GM12878 (cell line): ENCODE measurements at regions not wholly inside any gene's neighbourhood (a gene's known extent, or its start where the extent isn't known, plus 50 kb on each side); places are given as distances from the start of the nearest gene placed in this dataset.

ENCODE experiments used
- ATAC-seq: fragments of 200-7000 bp; cut with Tn5 transposase; 3 replicates; pipeline ENCODE4 v1.9.1; 2020; ENCODE audit warnings: mild to moderate bottlenecking, moderate library complexity
- BruUV-seq: library from RNA; stranded (reverse); fragments of 400-500 nt; replicated peaks from 2 replicates; lab custom pipeline; 2021; lab: Mats Ljungman, UMichigan
- CTCF ChIA-PET: fragments of 300-600 bp; sonication (Branson Sonifier 250); formaldehyde crosslinking; extraction: SDS; loops from one replicate; lab custom pipeline; 2021; ENCODE audit warnings: inconsistent platforms; lab: Yijun Ruan, JAX
- POLR2A ChIA-PET: fragments of 350-600 bp; formaldehyde crosslinking; extraction: SDS; loops from one replicate; lab custom pipeline; 2021; ENCODE audit warnings: inconsistent platforms; lab: Charles Lee
- RAD21 ChIA-PET: fragments of 300-600 bp; sonication (Branson Sonifier 250); formaldehyde crosslinking; loops from one replicate; lab custom pipeline; 2023; ENCODE audit warnings: antibody characterized with exemption; ENCODE audit not compliant: unreplicated experiment; lab: Charles Lee
- SMC1A ChIA-PET: fragments of 300-600 bp; sonication (Branson Sonifier 250); formaldehyde crosslinking; loops from one replicate; lab custom pipeline; 2023; ENCODE audit not compliant: unreplicated experiment, uncharacterized antibody; lab: Charles Lee
- DNase-seq: peaks from one replicate; pipeline ENCODE4 v3.0.0-alpha.2; 2011; ENCODE audit warnings: low read depth, low spot score
- FAIRE-seq: peaks from 3 replicates; lab custom pipeline; 2011; peaks lifted over from hg19 to GRCh38; lab: Jason Lieb, UNC
- H2AFZ ChIP-seq: 2 replicates; pipeline ENCODE4 v1.6.0; 2011; ENCODE audit warnings: low read depth, low read length, control low read depth; ENCODE audit not compliant: control insufficient read depth
- H3K27ac ChIP-seq: 2 replicates; pipeline ENCODE4 v1.5.1; 2011; ENCODE audit warnings: control low read depth; ENCODE audit not compliant: control insufficient read depth, insufficient read depth
- H3K27me3 ChIP-seq, 2 experiments: replicated peaks in 1 of 2; 2 replicates each; pipeline versions ENCODE4 v1.6.0 to v1.6.1; 2011; ENCODE audit warnings: low read length in 1 of 2; ENCODE audit not compliant: control insufficient read depth in 2 of 2, insufficient read depth in 2 of 2
- H3K36me3 ChIP-seq, 2 experiments: 2 replicates each; pipeline ENCODE4 v1.5.1; 2011; ENCODE audit warnings: low read length in 1 of 2; ENCODE audit not compliant: control insufficient read depth in 2 of 2, insufficient read depth in 2 of 2
- H3K4me1 ChIP-seq: 2 replicates; pipeline ENCODE4 v1.6.1; 2011; ENCODE audit warnings: mild to moderate bottlenecking, low read length, moderate library complexity, mixed read lengths; ENCODE audit not compliant: control insufficient read depth, insufficient read depth
- H3K4me2 ChIP-seq: 2 replicates; pipeline ENCODE4 v1.6.0; 2011; ENCODE audit warnings: control low read depth; ENCODE audit not compliant: control insufficient read depth, insufficient read depth
- H3K4me3 ChIP-seq: fragments of 200-600 bp; sonication (generic); 2 replicates; pipeline ENCODE4 v1.5.1; 2016
- H3K79me2 ChIP-seq: 2 replicates; pipeline ENCODE4 v1.6.0; 2011; ENCODE audit warnings: low read length; ENCODE audit not compliant: control insufficient read depth, insufficient read depth
- H3K9ac ChIP-seq: 2 replicates; pipeline ENCODE4 v1.8.0; 2011; ENCODE audit warnings: low read length, control low read depth, mixed read lengths; ENCODE audit not compliant: control insufficient read depth, insufficient read depth
- H3K9me3 ChIP-seq: replicated peaks from 3 replicates; pipeline ENCODE4 v1.5.1; 2011; ENCODE audit warnings: mild to moderate bottlenecking, low read length; ENCODE audit not compliant: control insufficient read depth, insufficient read depth
- H4K20me1 ChIP-seq: 2 replicates; pipeline ENCODE4 v1.6.0; 2011; ENCODE audit not compliant: control insufficient read depth, insufficient read depth
- ATF3 ChIP-seq: IDR thresholded peaks from 2 replicates; pipeline ENCODE4 v1.6.1; 2011; ENCODE audit warnings: low read depth, mild to moderate bottlenecking, low read length, moderate library complexity, borderline replicate concordance; ENCODE audit errors: extremely low read depth
- BACH1 ChIP-seq: fragments of 450-650 bp; IDR thresholded peaks from 2 replicates; pipeline ENCODE4 v1.6.1; 2017; ENCODE audit warnings: mild to moderate bottlenecking, borderline replicate concordance
- BCLAF1 ChIP-seq: fragments of 450-650 bp; IDR thresholded peaks from 2 replicates; pipeline ENCODE4 v1.6.1; 2017; ENCODE audit warnings: antibody characterized with exemption, mild to moderate bottlenecking, moderate library complexity
- CHD2 ChIP-seq: IDR thresholded peaks from 2 replicates; pipeline ENCODE4 v1.6.1; 2011; ENCODE audit warnings: low read depth, low read length, improper control_type of control experiment, borderline replicate concordance
- CREM ChIP-seq: IDR thresholded peaks from 2 replicates; pipeline ENCODE4 v1.6.1; 2014; ENCODE audit warnings: antibody characterized with exemption, low read depth
- FOS ChIP-seq: IDR thresholded peaks from 3 replicates; pipeline ENCODE4 v1.6.1; 2011; ENCODE audit warnings: borderline replicate concordance; ENCODE audit not compliant: insufficient read length; ENCODE audit errors: extremely low read depth
- HDAC2 ChIP-seq: fragments of 200-600 bp; sonication (generic); IDR thresholded peaks from 2 replicates; pipeline ENCODE4 v1.6.1; 2017
- IKZF1 ChIP-seq: fragments of 450-650 bp; conservative IDR thresholded peaks from 2 replicates; pipeline ENCODE4 v1.6.1; 2017; ENCODE audit warnings: antibody characterized with exemption, mild to moderate bottlenecking
- MEF2A ChIP-seq: IDR thresholded peaks from 2 replicates; pipeline ENCODE4 v1.6.1; 2011; ENCODE audit warnings: low read depth, mild to moderate bottlenecking, low read length, moderate library complexity; ENCODE audit not compliant: insufficient read depth
- PAX8 ChIP-seq: fragments of 450-650 bp; IDR thresholded peaks from 2 replicates; pipeline ENCODE4 v1.6.1; 2017; ENCODE audit warnings: mild to moderate bottlenecking, moderate library complexity
- PKNOX1 ChIP-seq: fragments of 450-650 bp; IDR thresholded peaks from 2 replicates; pipeline ENCODE4 v1.6.1; 2016; ENCODE audit warnings: mild to moderate bottlenecking
- POLR2A ChIP-seq: IDR thresholded peaks from 2 replicates; pipeline ENCODE4 v1.6.1; 2011; ENCODE audit warnings: low read depth, mild to moderate bottlenecking, low read length
- POLR2AphosphoS2 ChIP-seq: IDR thresholded peaks from 2 replicates; pipeline ENCODE4 v1.6.1; 2011; ENCODE audit warnings: low read depth, mild to moderate bottlenecking, low read length, improper control_type of control experiment, moderate library complexity
- RAD21 ChIP-seq: IDR thresholded peaks from 2 replicates; pipeline ENCODE4 v1.6.1; 2011; ENCODE audit warnings: mild to moderate bottlenecking, low read depth, low read length, moderate library complexity; ENCODE audit not compliant: insufficient read depth
- WRNIP1 ChIP-seq: IDR thresholded peaks from 2 replicates; pipeline ENCODE4 v1.6.1; 2011; ENCODE audit warnings: low read depth, low read length, improper control_type of control experiment, borderline replicate concordance
- ZBTB33 ChIP-seq: fragments of 450-650 bp; IDR thresholded peaks from 2 replicates; pipeline ENCODE4 v1.6.1; 2017; ENCODE audit warnings: mild to moderate bottlenecking
- ZNF622 ChIP-seq: fragments of 450-650 bp; IDR thresholded peaks from 2 replicates; pipeline ENCODE4 v1.6.1; 2017; ENCODE audit warnings: mild to moderate bottlenecking, inconsistent platforms
- ZZZ3 ChIP-seq: IDR thresholded peaks from 2 replicates; pipeline ENCODE4 v1.6.1; 2011; ENCODE audit warnings: low read depth; ENCODE audit not compliant: control insufficient read depth, insufficient read length
- WGBS: methylation state at CpG from one replicate; pipeline ENCODE4 v1.1.6; 2016; ENCODE audit warnings: low lambda C conversion rate; ENCODE audit not compliant: insufficient replicate concordance, insufficient coverage; ENCODE audit errors: missing lambda C conversion rate; 5-methylcytosine and 5-hydroxymethylcytosine counted together
- in situ Hi-C: fragments of 300-500 bp; cut with MboI; formaldehyde crosslinking; loops from 9 replicates; pipeline ENCODE4 v1.14.3; 2018; ENCODE audit warnings: mixed read lengths
- intact Hi-C: fragments of 100-400 bp; cut with micrococcal nuclease; formaldehyde crosslinking; loops from one replicate; pipeline ENCODE4 v1.14.2; 2022; ENCODE audit not compliant: unreplicated experiment

- no peak for TF ChIP-seq MEF2A
- no peak for TF ChIP-seq ZZZ3
- no peak for TF ChIP-seq RAD21
These were observed 146.4 kb upstream of the COPS8 start (continued) for GRCh38 chr2:236939271-236939670.

- H3K79me2 ChIP-seq, result no peaks in the 10 kb centered on the region
- no peak overlapping the region for H3K4me3 ChIP-seq
- no peak overlapping the region for H3K27ac ChIP-seq
- in situ Hi-C loops, result no loop called here
- ATAC-seq, result no peak
- WGBS, result 22% methylated on average over 11 of the region's 11 CpGs
- TF ChIP-seq CREM, result no peak
- no peak for TF ChIP-seq HDAC2
- no peak for TF ChIP-seq BCLAF1
- no peak for TF ChIP-seq BACH1
- TF ChIP-seq PAX8, result no peak
- no peak for TF ChIP-seq CHD2
- TF ChIP-seq PKNOX1, result no peak
- TF ChIP-seq POLR2AphosphoS2, result no peak
- no peak for TF ChIP-seq ZBTB33
- no peak for TF ChIP-seq IKZF1
- TF ChIP-seq FOS, result no peak
- TF ChIP-seq WRNIP1, result no peak
- no peak for TF ChIP-seq POLR2A
- no peak for TF ChIP-seq ZNF622
- TF ChIP-seq ATF3, result no peak
- no peak overlapping the region for H3K9ac ChIP-seq
- no peaks in the 10 kb centered on the region for H4K20me1 ChIP-seq
- BruUV-seq, result no TSS peak
- CTCF ChIA-PET, result no interaction called here
- POLR2A ChIA-PET, result no interaction called here
- H3K4me1 ChIP-seq, result no peaks in the 10 kb centered on the region
- RAD21 ChIA-PET, result no interaction called here
- DNase-seq, result no peak
- FAIRE-seq, result no peak
- SMC1A ChIA-PET, result interaction anchor here (1.0 kb wide), 1 partner anchor 18 kb away, joined by 3 read pairs; no protein-coding TSS in a partner anchor
- no peaks in the 10 kb centered on the region for H3K9me3 ChIP-seq
- no peak overlapping the region for H2AFZ ChIP-seq
- H3K36me3 ChIP-seq, result no peaks in the 10 kb centered on the region
- no peak overlapping the region for H3K4me2 ChIP-seq
- H3K27me3 ChIP-seq, result peaks cover 0 to 3% of the 10 kb centered on the region in 2 experiments; a peak in 2 of 4 replicates
- intact Hi-C loops, result no loop called here
These were observed 145.9 kb upstream of the COPS8 start for GRCh38 chr2:236939721-236940231.
